Heart right ventricle (tissue), 16 donors: ENCODE measurements at regions not wholly inside any gene's neighbourhood (a gene's known extent, or its start where the extent isn't known, plus 50 kb on each side); places are given as distances from the start of the nearest gene placed in this dataset.

Experiments used
- ATAC-seq, 8 donors: fragments of 200-7000 bp; cut with Tn5 transposase; one replicate each; pipeline ENCODE4 v1.9.1; 2020; ENCODE audit warnings: mild to moderate bottlenecking in 8 of 8, moderate library complexity in 8 of 8, moderate number of reproducible peaks in 1 of 8
- DNase-seq, 2 donors: peaks; one replicate each; pipeline ENCODE4 v3.0.0-alpha.2; 2020
- H3K27ac ChIP-seq, 10 donors: fragments of 200-600 bp; sonication (generic) in 2 of 10; one replicate each; pipeline versions ENCODE4 v1.5.0 to v1.8.0; 2020 to 2022; ENCODE audit warnings: mild to moderate bottlenecking in 3 of 10
- H3K27me3 ChIP-seq, 7 donors: fragments of 200-600 bp; one replicate each; pipeline ENCODE4 v1.8.0; 2021 to 2022; ENCODE audit warnings: mild to moderate bottlenecking in 2 of 7
- H3K36me3 ChIP-seq, 9 donors: fragments of 200-600 bp; sonication (generic) in 1 of 9; one replicate each; pipeline versions ENCODE4 v1.5.0 to v1.8.0; 2020 to 2022; ENCODE audit warnings: mild to moderate bottlenecking in 2 of 9
- H3K4me1 ChIP-seq, 9 donors: fragments of 200-600 bp; sonication (generic) in 1 of 9; one replicate each; pipeline versions ENCODE4 v1.5.0 to v1.8.0; 2020 to 2022; ENCODE audit warnings: mild to moderate bottlenecking in 4 of 9
- H3K4me3 ChIP-seq, 10 donors: fragments of 200-600 bp; sonication (generic) in 2 of 10; one replicate each; pipeline versions ENCODE4 v1.5.0 to v1.8.0; 2020 to 2022; ENCODE audit warnings: mild to moderate bottlenecking in 7 of 10, moderate library complexity in 2 of 10
- H3K9me3 ChIP-seq, 11 donors: fragments of 200-600 bp in 10 of 11; sonication (generic) in 2 of 11; one replicate each; pipeline versions ENCODE4 v1.5.0 to v1.8.0; 2013 to 2022; ENCODE audit warnings: mild to moderate bottlenecking in 2 of 11, control low read depth in 1 of 11, moderate library complexity in 1 of 11
- WGBS, 2 donors: extraction: QIAGEN DNeasy Blood & Tissue Kit; methylation state at CpG; one replicate each; pipeline ENCODE4 v1.1.7; 2013; ENCODE audit warnings: inconsistent platforms in 1 of 2; 5-methylcytosine and 5-hydroxymethylcytosine counted together
- intact Hi-C, 10 donors: fragments of 100-400 bp; cut with DNase I; formaldehyde crosslinking; loops; one replicate each; pipeline versions ENCODE4 v1.11.1 to v1.14.2; 2022
- TF ChIP-seq, protein P1 (sequence below), 9 donors: fragments of 200-600 bp; sonication (generic) in 2 of 9; IDR thresholded peaks; one replicate each; pipeline versions ENCODE4 v1.5.0 to v1.8.0; 2021 to 2022; ENCODE audit warnings: antibody characterized with exemption in 9 of 9, mild to moderate bottlenecking in 5 of 9, moderate library complexity in 1 of 9
- donor health status: Arrhythmogenic right ventricular cardiomyopathy.
- donor health status: ischemic (EF 13 %, LVEDD 7.1; RV severe dilation, severe dysfunction).
- donor health status: healthy with polysubstance abuse.
- donor health status: DM: no; HTN: yes; CAD: no.
- donor health status: DM: no; HTN: no; CAD: no.
- donor health status: ischemic (EF 25% LVEDD 6.9; RV normal size, moderate dysfunction).
- donor health status: ischemic (EF 25% LVEDD 5.7; RV mildly dilated, moderate dysfunction).
- donor health status: healthy.
- donor health status: DM: yes; HTN: yes; CAD: no.
- donor health status: Ischemic cardiomyopathy.
- donor health status: ischemic (EF 35%, LVEDD 5.7; RV mildly dilated, moderate dysfunction).
- donor health status: nonischemic (EF 11% LVEDD 7.7; RV severe dilation, severe dysfunction).
- donor health status: DM: yes; HTN: yes; CAD: no.
- donor health status: PGD.
- donor health status: ischemic (EF 29% LVEDD 5.4; RV normal size, mild dysfunction).
- donor health status: nonischemic (EF 23%, LVEDD 6.1; RV moderate dilation, normal function).

DNA sequence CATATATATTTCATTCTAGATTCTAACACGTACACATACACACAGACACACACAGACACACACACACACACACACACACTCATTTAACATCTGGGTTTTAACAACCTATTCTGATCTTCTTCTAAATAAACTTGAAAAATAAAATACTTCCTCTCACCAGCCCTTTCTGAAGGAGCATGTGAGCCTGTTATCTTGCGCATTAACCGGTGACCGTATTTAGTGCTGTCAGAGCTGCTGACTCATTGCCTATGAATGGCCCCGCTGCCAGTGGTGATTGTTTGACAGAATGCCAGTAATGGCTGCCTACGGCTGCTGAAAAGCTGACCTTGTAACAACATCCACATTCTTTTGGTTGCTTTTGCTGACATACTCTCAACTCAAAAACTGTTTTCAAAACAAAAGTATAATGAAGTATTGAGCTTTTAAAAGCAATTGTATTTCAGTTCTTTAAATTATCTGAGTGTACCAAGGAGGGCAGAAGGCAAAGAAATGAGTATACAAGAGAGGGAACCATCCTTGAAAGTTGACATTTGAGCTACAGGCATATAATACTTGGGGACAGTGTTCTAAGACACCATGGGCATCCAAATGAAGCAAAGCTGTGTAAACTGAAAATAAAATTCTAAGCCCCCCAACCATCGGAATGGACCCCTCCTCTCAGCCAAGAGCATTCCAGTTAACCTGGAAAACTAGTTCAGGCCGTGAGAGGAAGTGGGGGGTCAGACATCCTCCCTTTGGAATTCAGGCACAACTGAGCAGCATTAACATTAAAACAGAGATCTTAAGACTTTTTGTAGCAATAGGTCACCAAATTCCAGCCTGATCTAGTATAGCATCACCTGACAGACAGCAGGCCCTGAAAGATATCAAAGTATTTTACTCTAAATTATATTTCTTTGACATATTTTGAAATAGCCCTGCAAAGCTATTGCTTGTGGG lies 50.2 kb upstream of the DTNA start:
- Histone ChIP-seq H3K4me3 (no peak overlapping the region), H3K27ac (peak overlapping the region; percentile 57 to 92 (median 84)), H3K36me3 (no peaks in the 10 kb centered on the region), H3K4me1 (peaks cover 2 to 50% (median 28%) of the 10 kb centered on the region in 9 donors), H3K9me3 (no peaks in the 10 kb centered on the region), H3K27me3 (no peaks in the 10 kb centered on the region)
- 12 to 15% methylated on average over 8 of the region's 8 CpGs for WGBS, 2 donors
- TF ChIP-seq, protein P1, sequence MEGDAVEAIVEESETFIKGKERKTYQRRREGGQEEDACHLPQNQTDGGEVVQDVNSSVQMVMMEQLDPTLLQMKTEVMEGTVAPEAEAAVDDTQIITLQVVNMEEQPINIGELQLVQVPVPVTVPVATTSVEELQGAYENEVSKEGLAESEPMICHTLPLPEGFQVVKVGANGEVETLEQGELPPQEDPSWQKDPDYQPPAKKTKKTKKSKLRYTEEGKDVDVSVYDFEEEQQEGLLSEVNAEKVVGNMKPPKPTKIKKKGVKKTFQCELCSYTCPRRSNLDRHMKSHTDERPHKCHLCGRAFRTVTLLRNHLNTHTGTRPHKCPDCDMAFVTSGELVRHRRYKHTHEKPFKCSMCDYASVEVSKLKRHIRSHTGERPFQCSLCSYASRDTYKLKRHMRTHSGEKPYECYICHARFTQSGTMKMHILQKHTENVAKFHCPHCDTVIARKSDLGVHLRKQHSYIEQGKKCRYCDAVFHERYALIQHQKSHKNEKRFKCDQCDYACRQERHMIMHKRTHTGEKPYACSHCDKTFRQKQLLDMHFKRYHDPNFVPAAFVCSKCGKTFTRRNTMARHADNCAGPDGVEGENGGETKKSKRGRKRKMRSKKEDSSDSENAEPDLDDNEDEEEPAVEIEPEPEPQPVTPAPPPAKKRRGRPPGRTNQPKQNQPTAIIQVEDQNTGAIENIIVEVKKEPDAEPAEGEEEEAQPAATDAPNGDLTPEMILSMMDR (IDR thresholded peaks at IDR 0.05), result no peak
- DNase-seq (peak; percentile 59 to 85), ATAC-seq (peak; percentile 86 to 98 (median 94))
- intact Hi-C loops, result loop anchor here in 8 of 10 donors (2.0 to 10.0 kb wide), 7 partner anchors 65 to 168 kb away; no protein-coding TSS in a partner anchor
